ENCODE measurements at regions not wholly inside any gene's neighbourhood (a gene's known extent, or its start where the extent isn't known, plus 50 kb on each side); places are given as distances from the start of the nearest gene placed in this dataset.

DNA sequence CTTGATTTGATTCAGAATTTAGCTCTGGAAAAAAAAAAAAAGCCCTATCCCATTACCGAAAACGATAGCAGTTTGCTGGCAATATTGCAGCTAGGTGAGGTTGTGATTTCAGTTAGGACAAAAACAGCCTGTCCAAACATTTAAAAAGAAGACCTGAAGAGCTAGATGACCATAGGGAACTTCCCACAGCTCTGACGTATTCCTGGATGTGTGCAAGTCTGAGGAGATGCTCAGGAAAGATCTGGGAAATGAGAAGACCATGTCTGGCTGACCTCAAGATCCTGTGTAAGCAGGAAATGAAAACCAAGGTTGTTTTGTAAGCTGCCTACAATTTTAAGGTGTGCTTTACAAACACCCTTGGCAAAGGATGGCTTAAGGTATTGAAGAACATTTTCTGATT, 88.7 kb downstream of the RAMP3 start:
- TF ChIP-seq SNAI2 (CRISPR knock-in tag; IDR thresholded peaks at IDR 0.05) (no peak), ZFP3 (CRISPR knock-in tag; IDR thresholded peaks at IDR 0.05) (no peak), PPARA (CRISPR knock-in tag; IDR thresholded peaks at IDR 0.05; ENCODE audit: borderline replicate concordance) (no peak), ZNF70 (CRISPR knock-in tag; IDR thresholded peaks at IDR 0.05) (no peak), ZNF8 (CRISPR knock-in tag; IDR thresholded peaks at IDR 0.05) (no peak), RARB (CRISPR knock-in tag; IDR thresholded peaks at IDR 0.05) (no peak), TOX (CRISPR knock-in tag; IDR thresholded peaks at IDR 0.05; ENCODE audit: borderline replicate concordance) (no peak), ZNF565 (CRISPR knock-in tag; conservative IDR thresholded peaks at IDR 0.05; ENCODE audit: low read depth) (no peak), GLIS3 (CRISPR knock-in tag; IDR thresholded peaks at IDR 0.05) (no peak), ZFP30 (CRISPR knock-in tag; IDR thresholded peaks at IDR 0.05) (no peak), ISL1 (CRISPR knock-in tag; IDR thresholded peaks at IDR 0.05) (no peak), TCF4 (CRISPR knock-in tag; IDR thresholded peaks at IDR 0.05; ENCODE audit: borderline replicate concordance) (no peak), ZC3H10 (CRISPR knock-in tag; IDR thresholded peaks at IDR 0.05) (no peak), ARNTL (CRISPR knock-in tag; IDR thresholded peaks at IDR 0.05; ENCODE audit: borderline replicate concordance, low read depth) (no peak), OSR1 (CRISPR knock-in tag; IDR thresholded peaks at IDR 0.05) (no peak), BACH2 (CRISPR knock-in tag; IDR thresholded peaks at IDR 0.05; ENCODE audit: borderline replicate concordance) (no peak)
- TF ChIP-seq, protein P1, sequence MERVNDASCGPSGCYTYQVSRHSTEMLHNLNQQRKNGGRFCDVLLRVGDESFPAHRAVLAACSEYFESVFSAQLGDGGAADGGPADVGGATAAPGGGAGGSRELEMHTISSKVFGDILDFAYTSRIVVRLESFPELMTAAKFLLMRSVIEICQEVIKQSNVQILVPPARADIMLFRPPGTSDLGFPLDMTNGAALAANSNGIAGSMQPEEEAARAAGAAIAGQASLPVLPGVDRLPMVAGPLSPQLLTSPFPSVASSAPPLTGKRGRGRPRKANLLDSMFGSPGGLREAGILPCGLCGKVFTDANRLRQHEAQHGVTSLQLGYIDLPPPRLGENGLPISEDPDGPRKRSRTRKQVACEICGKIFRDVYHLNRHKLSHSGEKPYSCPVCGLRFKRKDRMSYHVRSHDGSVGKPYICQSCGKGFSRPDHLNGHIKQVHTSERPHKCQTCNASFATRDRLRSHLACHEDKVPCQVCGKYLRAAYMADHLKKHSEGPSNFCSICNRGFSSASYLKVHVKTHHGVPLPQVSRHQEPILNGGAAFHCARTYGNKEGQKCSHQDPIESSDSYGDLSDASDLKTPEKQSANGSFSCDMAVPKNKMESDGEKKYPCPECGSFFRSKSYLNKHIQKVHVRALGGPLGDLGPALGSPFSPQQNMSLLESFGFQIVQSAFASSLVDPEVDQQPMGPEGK (CRISPR knock-in tag; IDR thresholded peaks at IDR 0.05; ENCODE audit: borderline replicate concordance): no peak
- TF ChIP-seq, protein P2, sequence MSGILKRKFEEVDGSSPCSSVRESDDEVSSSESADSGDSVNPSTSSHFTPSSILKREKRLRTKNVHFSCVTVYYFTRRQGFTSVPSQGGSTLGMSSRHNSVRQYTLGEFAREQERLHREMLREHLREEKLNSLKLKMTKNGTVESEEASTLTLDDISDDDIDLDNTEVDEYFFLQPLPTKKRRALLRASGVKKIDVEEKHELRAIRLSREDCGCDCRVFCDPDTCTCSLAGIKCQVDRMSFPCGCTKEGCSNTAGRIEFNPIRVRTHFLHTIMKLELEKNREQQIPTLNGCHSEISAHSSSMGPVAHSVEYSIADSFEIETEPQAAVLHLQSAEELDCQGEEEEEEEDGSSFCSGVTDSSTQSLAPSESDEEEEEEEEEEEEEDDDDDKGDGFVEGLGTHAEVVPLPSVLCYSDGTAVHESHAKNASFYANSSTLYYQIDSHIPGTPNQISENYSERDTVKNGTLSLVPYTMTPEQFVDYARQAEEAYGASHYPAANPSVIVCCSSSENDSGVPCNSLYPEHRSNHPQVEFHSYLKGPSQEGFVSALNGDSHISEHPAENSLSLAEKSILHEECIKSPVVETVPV (CRISPR knock-in tag; IDR thresholded peaks at IDR 0.05): no peak
- TF ChIP-seq, protein P3, sequence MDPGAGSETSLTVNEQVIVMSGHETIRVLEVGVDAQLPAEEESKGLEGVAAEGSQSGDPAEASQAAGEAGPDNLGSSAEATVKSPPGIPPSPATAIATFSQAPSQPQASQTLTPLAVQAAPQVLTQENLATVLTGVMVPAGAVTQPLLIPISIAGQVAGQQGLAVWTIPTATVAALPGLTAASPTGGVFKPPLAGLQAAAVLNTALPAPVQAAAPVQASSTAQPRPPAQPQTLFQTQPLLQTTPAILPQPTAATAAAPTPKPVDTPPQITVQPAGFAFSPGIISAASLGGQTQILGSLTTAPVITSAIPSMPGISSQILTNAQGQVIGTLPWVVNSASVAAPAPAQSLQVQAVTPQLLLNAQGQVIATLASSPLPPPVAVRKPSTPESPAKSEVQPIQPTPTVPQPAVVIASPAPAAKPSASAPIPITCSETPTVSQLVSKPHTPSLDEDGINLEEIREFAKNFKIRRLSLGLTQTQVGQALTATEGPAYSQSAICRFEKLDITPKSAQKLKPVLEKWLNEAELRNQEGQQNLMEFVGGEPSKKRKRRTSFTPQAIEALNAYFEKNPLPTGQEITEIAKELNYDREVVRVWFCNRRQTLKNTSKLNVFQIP (CRISPR knock-in tag; IDR thresholded peaks at IDR 0.05; ENCODE audit: borderline replicate concordance, low read depth): no peak
- TF ChIP-seq, protein P4, sequence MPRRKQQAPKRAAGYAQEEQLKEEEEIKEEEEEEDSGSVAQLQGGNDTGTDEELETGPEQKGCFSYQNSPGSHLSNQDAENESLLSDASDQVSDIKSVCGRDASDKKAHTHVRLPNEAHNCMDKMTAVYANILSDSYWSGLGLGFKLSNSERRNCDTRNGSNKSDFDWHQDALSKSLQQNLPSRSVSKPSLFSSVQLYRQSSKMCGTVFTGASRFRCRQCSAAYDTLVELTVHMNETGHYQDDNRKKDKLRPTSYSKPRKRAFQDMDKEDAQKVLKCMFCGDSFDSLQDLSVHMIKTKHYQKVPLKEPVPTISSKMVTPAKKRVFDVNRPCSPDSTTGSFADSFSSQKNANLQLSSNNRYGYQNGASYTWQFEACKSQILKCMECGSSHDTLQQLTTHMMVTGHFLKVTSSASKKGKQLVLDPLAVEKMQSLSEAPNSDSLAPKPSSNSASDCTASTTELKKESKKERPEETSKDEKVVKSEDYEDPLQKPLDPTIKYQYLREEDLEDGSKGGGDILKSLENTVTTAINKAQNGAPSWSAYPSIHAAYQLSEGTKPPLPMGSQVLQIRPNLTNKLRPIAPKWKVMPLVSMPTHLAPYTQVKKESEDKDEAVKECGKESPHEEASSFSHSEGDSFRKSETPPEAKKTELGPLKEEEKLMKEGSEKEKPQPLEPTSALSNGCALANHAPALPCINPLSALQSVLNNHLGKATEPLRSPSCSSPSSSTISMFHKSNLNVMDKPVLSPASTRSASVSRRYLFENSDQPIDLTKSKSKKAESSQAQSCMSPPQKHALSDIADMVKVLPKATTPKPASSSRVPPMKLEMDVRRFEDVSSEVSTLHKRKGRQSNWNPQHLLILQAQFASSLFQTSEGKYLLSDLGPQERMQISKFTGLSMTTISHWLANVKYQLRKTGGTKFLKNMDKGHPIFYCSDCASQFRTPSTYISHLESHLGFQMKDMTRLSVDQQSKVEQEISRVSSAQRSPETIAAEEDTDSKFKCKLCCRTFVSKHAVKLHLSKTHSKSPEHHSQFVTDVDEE (CRISPR knock-in tag; IDR thresholded peaks at IDR 0.05): no peak
- no peak for ATAC-seq

DNA sequence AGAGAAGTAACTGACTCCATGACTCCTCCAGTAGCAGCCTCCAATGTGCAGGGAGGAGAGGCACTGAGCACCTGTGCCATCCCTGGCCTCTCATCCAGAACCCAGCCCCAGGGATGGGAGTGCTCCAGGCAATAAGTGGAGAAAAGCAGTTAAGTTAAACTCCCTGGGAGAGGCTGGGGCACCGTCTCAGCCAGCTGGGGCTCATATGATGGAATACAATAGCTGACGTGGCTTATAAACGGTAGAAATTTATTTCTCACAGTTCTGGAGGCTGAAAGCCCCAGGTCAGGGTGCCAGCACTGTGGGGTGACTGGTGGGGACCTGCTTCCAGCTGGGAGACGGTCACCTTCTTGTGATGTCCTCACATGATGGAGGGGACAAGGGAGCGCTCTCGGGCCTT, 94.7 kb downstream of the RAMP3 start:
- ATAC-seq: no peak
- TF ChIP-seq TCF4 (CRISPR knock-in tag; IDR thresholded peaks at IDR 0.05; ENCODE audit: borderline replicate concordance): no peak
- TF ChIP-seq, protein P1 (CRISPR knock-in tag; IDR thresholded peaks at IDR 0.05; ENCODE audit: borderline replicate concordance): no peak
- no peak for TF ChIP-seq BACH2 (CRISPR knock-in tag; IDR thresholded peaks at IDR 0.05; ENCODE audit: borderline replicate concordance)
- TF ChIP-seq ESRRG (CRISPR knock-in tag; IDR thresholded peaks at IDR 0.05): no peak
- TF ChIP-seq PPARA (CRISPR knock-in tag; IDR thresholded peaks at IDR 0.05; ENCODE audit: borderline replicate concordance): no peak
- TF ChIP-seq TOX (CRISPR knock-in tag; IDR thresholded peaks at IDR 0.05; ENCODE audit: borderline replicate concordance): no peak
- TF ChIP-seq ZNF565 (CRISPR knock-in tag; conservative IDR thresholded peaks at IDR 0.05; ENCODE audit: low read depth): no peak
- no peak for TF ChIP-seq ARNTL (CRISPR knock-in tag; IDR thresholded peaks at IDR 0.05; ENCODE audit: borderline replicate concordance, low read depth)
- TF ChIP-seq, protein P4 (CRISPR knock-in tag; IDR thresholded peaks at IDR 0.05): no peak
- no peak for TF ChIP-seq ZC3H10 (CRISPR knock-in tag; IDR thresholded peaks at IDR 0.05)
- TF ChIP-seq, protein P2 (CRISPR knock-in tag; IDR thresholded peaks at IDR 0.05): no peak
- TF ChIP-seq, protein P3 (CRISPR knock-in tag; IDR thresholded peaks at IDR 0.05; ENCODE audit: borderline replicate concordance, low read depth): no peak
- TF ChIP-seq SNAI2 (CRISPR knock-in tag; IDR thresholded peaks at IDR 0.05): no peak

Measured in SK-N-SH treated with all-trans-retinoic acid at 6 μM for 48 hours (cell line).